Upper lobe of right lung (tissue), 1 donor: ENCODE measurements at regions not wholly inside any gene's neighbourhood (a gene's known extent, or its start where the extent isn't known, plus 50 kb on each side); places are given as distances from the start of the nearest gene placed in this dataset.

Experiments used
- ATAC-seq: fragments of 200-7000 bp; cut with Tn5 transposase; one replicate; pipeline ENCODE4 v1.9.1; 2020; ENCODE audit warnings: mild to moderate bottlenecking, moderate library complexity
- DNase-seq: peaks from one replicate; pipeline ENCODE4 v3.0.0-alpha.2; 2020
- H3K27ac ChIP-seq: fragments of 200-600 bp; one replicate; pipeline ENCODE4 v1.8.0; 2022
- H3K27me3 ChIP-seq: fragments of 200-600 bp; one replicate; pipeline ENCODE4 v1.8.0; 2022; ENCODE audit warnings: mild to moderate bottlenecking
- H3K36me3 ChIP-seq: fragments of 200-600 bp; one replicate; pipeline ENCODE4 v1.8.0; 2022
- H3K4me1 ChIP-seq: fragments of 200-600 bp; one replicate; pipeline ENCODE4 v1.8.0; 2022
- H3K4me3 ChIP-seq: fragments of 200-600 bp; one replicate; pipeline ENCODE4 v1.8.0; 2022; ENCODE audit warnings: mild to moderate bottlenecking
- H3K9me3 ChIP-seq: fragments of 200-600 bp; one replicate; pipeline ENCODE4 v1.8.0; 2022
- intact Hi-C: fragments of 100-400 bp; cut with DNase I; formaldehyde crosslinking; loops from one replicate; pipeline ENCODE4 v1.11.0; 2022
- TF ChIP-seq, protein P1 (sequence below): fragments of 200-600 bp; IDR thresholded peaks from one replicate; pipeline ENCODE4 v1.8.0; 2022; ENCODE audit warnings: antibody characterized with exemption
- donor health status: DM: no; HTN: yes; CAD: no; lungs with severe emphysema.

DNA sequence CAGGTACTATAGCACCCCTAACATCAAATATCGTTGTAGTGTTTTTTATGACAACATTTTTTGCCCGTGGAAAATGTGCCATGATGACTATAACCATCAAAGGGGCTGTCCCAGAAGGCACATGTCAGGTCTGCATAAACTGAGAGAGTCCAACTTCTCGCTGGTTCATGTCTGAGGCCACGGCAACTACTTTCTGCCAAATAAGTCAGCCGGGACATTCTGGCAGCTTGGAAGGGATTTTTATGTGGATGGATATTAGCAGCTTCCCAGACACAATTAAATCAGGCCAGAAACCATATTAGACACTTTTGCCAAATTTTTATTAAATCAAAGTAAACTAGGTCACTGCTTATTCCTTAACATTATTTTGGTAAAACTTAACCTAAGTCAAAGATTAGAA is 477.4 kb upstream of the FZD8 start:
- Histone ChIP-seq H3K4me3 (no peak overlapping the region), H3K27ac (no peak overlapping the region), H3K4me1 (no peaks in the 10 kb centered on the region), H3K27me3 (no peaks in the 10 kb centered on the region), H3K9me3 (no peaks in the 10 kb centered on the region), H3K36me3 (no peaks in the 10 kb centered on the region)
- TF ChIP-seq, protein P1, sequence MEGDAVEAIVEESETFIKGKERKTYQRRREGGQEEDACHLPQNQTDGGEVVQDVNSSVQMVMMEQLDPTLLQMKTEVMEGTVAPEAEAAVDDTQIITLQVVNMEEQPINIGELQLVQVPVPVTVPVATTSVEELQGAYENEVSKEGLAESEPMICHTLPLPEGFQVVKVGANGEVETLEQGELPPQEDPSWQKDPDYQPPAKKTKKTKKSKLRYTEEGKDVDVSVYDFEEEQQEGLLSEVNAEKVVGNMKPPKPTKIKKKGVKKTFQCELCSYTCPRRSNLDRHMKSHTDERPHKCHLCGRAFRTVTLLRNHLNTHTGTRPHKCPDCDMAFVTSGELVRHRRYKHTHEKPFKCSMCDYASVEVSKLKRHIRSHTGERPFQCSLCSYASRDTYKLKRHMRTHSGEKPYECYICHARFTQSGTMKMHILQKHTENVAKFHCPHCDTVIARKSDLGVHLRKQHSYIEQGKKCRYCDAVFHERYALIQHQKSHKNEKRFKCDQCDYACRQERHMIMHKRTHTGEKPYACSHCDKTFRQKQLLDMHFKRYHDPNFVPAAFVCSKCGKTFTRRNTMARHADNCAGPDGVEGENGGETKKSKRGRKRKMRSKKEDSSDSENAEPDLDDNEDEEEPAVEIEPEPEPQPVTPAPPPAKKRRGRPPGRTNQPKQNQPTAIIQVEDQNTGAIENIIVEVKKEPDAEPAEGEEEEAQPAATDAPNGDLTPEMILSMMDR: no peak
- intact Hi-C loops: no loop called here
- ATAC-seq (no peak), DNase-seq (no peak)

DNA sequence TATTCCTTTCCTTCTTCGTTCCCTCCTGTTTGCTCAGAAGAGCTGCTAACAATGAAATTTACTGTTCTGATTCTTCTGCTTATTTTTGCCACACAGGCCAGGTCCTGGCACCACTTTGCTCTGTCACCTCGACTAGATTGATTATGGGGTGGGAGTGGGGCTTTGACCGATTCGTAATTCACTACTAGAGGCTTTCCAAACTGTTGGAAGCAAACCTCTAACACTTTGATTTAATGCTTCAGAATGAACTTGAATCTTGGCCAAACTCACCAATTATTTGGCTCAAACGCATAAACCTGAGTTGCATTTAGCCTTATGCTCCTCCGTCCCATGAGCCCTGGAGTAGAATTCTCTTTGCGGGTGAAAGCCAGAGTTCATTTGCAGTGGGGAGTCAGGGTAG is 476.2 kb upstream of the FZD8 start:
- TF ChIP-seq, protein P1: no peak
- DNase-seq: no peak
- no peak for ATAC-seq

DNA sequence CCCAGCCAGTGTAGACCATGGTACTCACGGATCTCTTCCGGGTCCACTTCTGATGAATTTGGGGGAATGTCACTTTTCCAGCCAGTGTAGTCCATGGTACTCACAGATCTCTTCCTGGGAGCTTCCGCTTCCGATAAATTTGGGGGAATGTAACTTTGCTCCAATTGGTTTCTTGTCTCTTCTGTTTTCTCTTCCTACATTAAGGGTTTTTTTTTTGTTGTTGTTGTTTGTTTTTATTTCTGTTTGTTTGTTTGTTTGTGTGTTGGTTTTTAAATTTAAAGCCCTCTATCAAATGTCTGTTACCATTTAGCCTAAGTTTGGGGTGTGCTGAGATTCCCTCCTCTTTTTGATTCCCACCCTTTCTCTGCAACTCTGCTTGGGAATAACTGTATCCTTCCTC is 475.8 kb upstream of the FZD8 start:
- Histone ChIP-seq H3K4me1 (no peaks in the 10 kb centered on the region), H3K27ac (no peak overlapping the region), H3K36me3 (no peaks in the 10 kb centered on the region), H3K27me3 (no peaks in the 10 kb centered on the region), H3K4me3 (no peak overlapping the region), H3K9me3 (no peaks in the 10 kb centered on the region)
- DNase-seq: no peak
- TF ChIP-seq, protein P1: no peak
- intact Hi-C loops: no loop called here
- no peak for ATAC-seq

More for the DNA sequence above, 476.2 kb upstream of the FZD8 start:
- Histone ChIP-seq H3K27ac (no peak overlapping the region), H3K27me3 (no peaks in the 10 kb centered on the region), H3K9me3 (no peaks in the 10 kb centered on the region), H3K36me3 (no peaks in the 10 kb centered on the region), H3K4me3 (no peak overlapping the region), H3K4me1 (no peaks in the 10 kb centered on the region)
- intact Hi-C loops: no loop called here

DNA sequence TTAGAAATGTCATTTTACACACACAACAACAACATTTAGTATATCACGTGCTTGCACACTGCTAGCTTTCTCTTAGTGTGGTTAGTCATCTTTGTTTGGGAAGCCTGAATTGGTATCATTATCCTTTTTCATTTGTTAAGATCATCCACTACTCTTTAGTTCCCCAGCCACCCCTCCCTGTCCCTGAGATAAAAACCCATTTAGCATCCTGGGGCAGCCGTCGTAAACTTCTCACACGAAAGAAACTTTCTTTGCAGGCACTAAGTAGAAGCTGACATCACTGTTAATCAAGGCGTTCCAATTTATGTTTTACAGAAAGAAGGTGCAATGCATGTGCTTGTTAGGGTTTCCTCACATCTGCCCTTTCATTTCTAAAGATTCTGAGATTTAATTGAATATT is 475.1 kb upstream of the FZD8 start:
- intact Hi-C loops: no loop called here

DNA sequence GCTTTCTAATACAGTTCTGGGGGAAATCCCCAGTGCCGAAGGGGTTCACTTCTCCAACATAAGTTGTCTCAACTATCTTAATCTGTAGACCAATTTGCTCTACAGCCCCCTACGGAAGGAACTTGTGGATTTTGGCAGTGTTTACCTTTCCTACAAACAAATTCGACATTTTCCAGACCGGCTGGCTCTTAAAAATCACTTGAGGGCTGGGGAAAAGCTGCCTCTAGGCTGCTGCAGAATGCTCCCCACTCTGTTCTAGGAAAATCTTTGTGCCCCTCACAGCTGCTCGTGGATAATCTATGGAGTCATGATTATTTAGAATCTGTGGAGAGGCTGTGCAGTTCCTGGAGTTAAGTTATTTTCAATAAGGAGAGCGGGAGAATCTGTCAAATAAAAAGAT is 474.6 kb upstream of the FZD8 start:
- Histone ChIP-seq H3K27me3 (no peaks in the 10 kb centered on the region), H3K36me3 (no peaks in the 10 kb centered on the region), H3K9me3 (no peaks in the 10 kb centered on the region), H3K4me1 (no peaks in the 10 kb centered on the region), H3K27ac (no peak overlapping the region), H3K4me3 (no peak overlapping the region)
- no peak for DNase-seq
- TF ChIP-seq, protein P1: no peak
- intact Hi-C loops: no loop called here
- ATAC-seq: no peak

More for the DNA sequence above, 475.1 kb upstream of the FZD8 start:
- ATAC-seq (no peak), DNase-seq (no peak)
- H3K27me3 ChIP-seq: no peaks in the 10 kb centered on the region
- H3K36me3 ChIP-seq: no peaks in the 10 kb centered on the region
- TF ChIP-seq, protein P1: no peak
- H3K9me3 ChIP-seq: no peaks in the 10 kb centered on the region
- no peak overlapping the region for H3K4me3 ChIP-seq
- H3K4me1 ChIP-seq: no peaks in the 10 kb centered on the region
- no peak overlapping the region for H3K27ac ChIP-seq

DNA sequence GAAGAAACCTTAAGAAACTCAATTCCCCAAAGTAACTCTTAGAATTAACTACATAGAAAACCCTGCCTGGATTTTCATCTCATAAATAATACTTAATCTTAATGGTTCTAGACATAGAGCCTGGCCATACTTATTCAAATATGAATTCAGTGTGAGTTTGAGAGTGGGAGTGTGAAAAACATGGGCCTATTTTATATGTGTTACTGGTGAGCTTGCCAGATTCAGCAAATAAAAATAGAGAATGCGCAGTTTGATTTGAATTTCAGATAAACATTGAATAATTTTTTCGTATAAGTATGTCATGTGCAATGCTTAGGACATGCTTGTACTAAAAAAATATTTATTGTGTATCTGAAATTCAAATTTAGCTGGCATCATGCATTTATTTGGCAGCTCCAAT is 473.9 kb upstream of the FZD8 start:
- Histone ChIP-seq H3K4me3 (no peak overlapping the region), H3K36me3 (no peaks in the 10 kb centered on the region), H3K27me3 (no peaks in the 10 kb centered on the region), H3K27ac (no peak overlapping the region), H3K4me1 (no peaks in the 10 kb centered on the region), H3K9me3 (no peaks in the 10 kb centered on the region)
- TF ChIP-seq, protein P1: no peak
- ATAC-seq: no peak
- no peak for DNase-seq
- intact Hi-C loops: no loop called here
